GM20000 (cell line): ENCODE measurements at regions not wholly inside any gene's neighbourhood (a gene's known extent, or its start where the extent isn't known, plus 50 kb on each side); places are given as distances from the start of the nearest gene placed in this dataset.

Source experiments
- DNase-seq: peaks from one replicate; pipeline ENCODE4 v3.0.0; 2012; ENCODE audit warnings: low spot score
- CTCF ChIP-seq: IDR thresholded peaks from 2 replicates; pipeline ENCODE4 v1.5.1; 2012; ENCODE audit warnings: mild to moderate bottlenecking, control low read depth; ENCODE audit errors: extremely low read depth, missing control alignments

GRCh38 chr4:153122855-153123254 is 81.4 kb upstream of the TRIM2 start:
- TF ChIP-seq CTCF, result no peak
- DNase-seq, result no peak

DNA sequence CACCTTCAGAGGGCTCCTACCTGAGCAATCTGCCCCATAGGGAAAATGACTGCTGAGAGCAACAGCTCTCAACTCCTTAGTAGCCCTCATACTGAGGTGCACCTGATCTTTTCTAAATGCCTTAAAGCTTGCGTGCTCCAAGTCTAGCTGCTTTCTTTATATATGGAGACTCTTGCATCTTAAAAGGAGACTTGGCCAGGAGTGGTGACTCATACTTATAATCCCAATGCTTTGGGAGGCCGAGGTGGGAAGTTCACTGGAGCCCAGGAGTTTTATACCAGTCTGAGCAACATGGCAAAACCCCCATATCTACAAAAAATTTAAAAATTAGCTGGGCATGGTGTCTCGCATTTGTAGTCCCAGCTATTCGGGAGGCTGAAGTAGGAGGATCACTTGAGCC is 78.1 kb upstream of the TRIM2 start:
- DNase-seq, result no peak

DNA sequence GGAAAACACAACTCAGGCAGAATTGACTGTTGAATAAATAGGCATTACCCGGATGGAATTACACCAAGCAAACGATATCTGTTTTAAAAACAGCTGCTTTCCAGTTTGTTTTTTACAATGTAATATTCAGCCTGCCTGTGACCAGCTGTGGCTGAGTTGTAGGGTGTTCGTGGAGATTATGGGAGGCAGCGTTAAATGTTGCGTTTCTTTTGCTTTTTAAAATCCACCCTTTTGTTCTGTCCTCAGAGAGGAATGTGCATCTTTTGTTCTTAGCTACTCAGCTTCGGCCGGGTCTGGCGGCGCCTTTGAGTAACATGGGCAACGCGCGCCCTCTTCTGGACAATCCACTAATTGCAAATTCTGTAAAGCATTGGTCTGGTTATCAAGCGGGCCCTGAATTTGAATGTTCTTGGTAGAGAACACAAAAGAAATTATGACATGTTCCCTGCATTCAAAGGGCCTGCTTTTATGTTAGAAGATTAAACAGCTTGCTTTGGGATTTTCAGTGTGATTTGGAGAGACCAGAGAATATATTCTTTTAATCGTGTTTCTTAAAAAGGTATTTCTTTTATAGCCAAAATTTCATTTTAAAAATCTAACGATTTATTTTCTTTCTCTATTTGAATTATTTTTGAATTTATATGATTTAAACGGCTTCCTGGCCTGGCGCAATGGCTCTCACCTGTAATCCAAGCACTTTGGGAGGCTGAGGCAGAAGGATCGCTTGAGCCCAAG is 76.3 kb upstream of the TRIM2 start:
- peak; percentile 70 for DNase-seq
- TF ChIP-seq CTCF, result peak; percentile 69

More for the DNA sequence above, 78.1 kb upstream of the TRIM2 start:
- TF ChIP-seq CTCF, result no peak

- no peak for DNase-seq
- no peak for TF ChIP-seq CTCF
These were observed 72.6 kb upstream of the TRIM2 start for GRCh38 chr4:153131596-153131995.

DNA sequence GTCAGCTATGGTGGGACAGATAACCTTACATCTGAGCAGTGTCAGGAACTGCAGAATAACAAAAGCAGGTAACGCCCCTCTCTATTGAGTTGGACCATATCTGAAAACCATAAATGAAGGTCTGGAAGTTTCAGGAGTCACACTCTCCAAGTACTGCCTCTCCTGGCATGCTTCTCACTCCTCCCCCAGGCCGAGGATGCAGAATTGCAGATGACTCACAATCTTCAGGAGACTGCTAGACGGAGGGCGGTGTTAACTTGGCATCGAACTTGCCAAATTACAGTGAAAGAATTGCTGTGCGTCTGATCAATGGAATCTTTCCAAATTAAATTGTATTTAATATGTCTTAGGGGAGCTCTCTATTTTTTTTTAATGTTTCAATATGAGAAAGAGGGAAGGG is 67.1 kb upstream of the TRIM2 start:
- no peak for DNase-seq
- no peak for TF ChIP-seq CTCF

GRCh38 chr4:153137677-153138630 is 66.3 kb upstream of the TRIM2 start:
- DNase-seq, result no peak
- no peak for TF ChIP-seq CTCF

- no peak for DNase-seq
- no peak for TF ChIP-seq CTCF
These were observed 65.5 kb upstream of the TRIM2 start for GRCh38 chr4:153138736-153139135.
